C4-2B (cell line): ENCODE measurements at regions not wholly inside any gene's neighbourhood (a gene's known extent, or its start where the extent isn't known, plus 50 kb on each side); places are given as distances from the start of the nearest gene placed in this dataset.

Source experiments
- ZFX ChIP-seq: fragments of 450-650 bp; IDR thresholded peaks from 2 replicates; pipeline ENCODE4 v1.6.1; 2017
- TF ChIP-seq, protein P1 (sequence below): fragments of 450-650 bp; conservative IDR thresholded peaks from 2 replicates; pipeline ENCODE4 v1.5.1; 2017; ENCODE audit warnings: mild to moderate bottlenecking

DNA sequence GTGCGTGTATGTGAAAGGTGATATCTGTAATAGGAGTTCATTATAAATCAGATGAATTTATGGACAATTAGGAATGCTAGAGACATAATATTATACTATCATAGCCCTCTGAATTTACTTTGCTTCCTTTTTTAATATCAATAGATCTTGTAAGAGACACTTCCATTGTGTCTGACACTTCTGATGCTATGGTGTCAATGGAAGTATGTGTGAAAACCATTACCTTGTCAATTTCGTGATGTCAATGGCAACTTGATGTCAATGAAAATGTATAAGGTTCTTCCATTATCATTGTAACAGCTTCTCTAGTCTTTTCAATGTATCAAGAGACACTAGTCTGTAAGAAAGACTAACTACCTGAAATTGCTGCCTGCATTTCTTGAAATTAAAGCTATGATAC is 296.8 kb upstream of the DPYD start:
- TF ChIP-seq, protein P1, sequence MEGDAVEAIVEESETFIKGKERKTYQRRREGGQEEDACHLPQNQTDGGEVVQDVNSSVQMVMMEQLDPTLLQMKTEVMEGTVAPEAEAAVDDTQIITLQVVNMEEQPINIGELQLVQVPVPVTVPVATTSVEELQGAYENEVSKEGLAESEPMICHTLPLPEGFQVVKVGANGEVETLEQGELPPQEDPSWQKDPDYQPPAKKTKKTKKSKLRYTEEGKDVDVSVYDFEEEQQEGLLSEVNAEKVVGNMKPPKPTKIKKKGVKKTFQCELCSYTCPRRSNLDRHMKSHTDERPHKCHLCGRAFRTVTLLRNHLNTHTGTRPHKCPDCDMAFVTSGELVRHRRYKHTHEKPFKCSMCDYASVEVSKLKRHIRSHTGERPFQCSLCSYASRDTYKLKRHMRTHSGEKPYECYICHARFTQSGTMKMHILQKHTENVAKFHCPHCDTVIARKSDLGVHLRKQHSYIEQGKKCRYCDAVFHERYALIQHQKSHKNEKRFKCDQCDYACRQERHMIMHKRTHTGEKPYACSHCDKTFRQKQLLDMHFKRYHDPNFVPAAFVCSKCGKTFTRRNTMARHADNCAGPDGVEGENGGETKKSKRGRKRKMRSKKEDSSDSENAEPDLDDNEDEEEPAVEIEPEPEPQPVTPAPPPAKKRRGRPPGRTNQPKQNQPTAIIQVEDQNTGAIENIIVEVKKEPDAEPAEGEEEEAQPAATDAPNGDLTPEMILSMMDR = no peak
- TF ChIP-seq ZFX = no peak
